ENCODE measurements at regions not wholly inside any gene's neighbourhood (a gene's known extent, or its start where the extent isn't known, plus 50 kb on each side); places are given as distances from the start of the nearest gene placed in this dataset.
"Not testable (repeated sequence)": the region's sequence is repeated elsewhere in the genome, so short reads cannot be mapped to it uniquely, and the experiment has no call there.

GRCh38 chr1:47593013-47593568 lies 155.2 kb downstream of the FOXD2 start:
- no peak for DNase-seq (ENCODE audit: low read depth in 2 of 2, low spot score in 1 of 2)

GRCh38 chr1:47593598-47594285 lies 155.9 kb downstream of the FOXD2 start:
- DNase-seq (ENCODE audit: low read depth in 2 of 2, low spot score in 1 of 2), result no peak

- DNase-seq (ENCODE audit: low read depth in 2 of 2, low spot score in 1 of 2), result no peak
Measured at GRCh38 chr1:47594627-47595026, 156.8 kb downstream of the FOXD2 start.

GRCh38 chr1:47596328-47596727 lies 158.5 kb downstream of the FOXD2 start:
- DNase-seq (ENCODE audit: low read depth in 2 of 2, low spot score in 1 of 2), result no peak

GRCh38 chr1:47598357-47598756 lies 160.5 kb downstream of the FOXD2 start:
- DNase-seq (ENCODE audit: low read depth in 2 of 2, low spot score in 1 of 2), result no peak

GRCh38 chr1:47599777-47600176 lies 161.9 kb downstream of the FOXD2 start:
- DNase-seq (ENCODE audit: low read depth in 2 of 2, low spot score in 1 of 2), result no peak

- not testable (repeated sequence) for DNase-seq (ENCODE audit: low read depth in 2 of 2, low spot score in 1 of 2)
Measured at GRCh38 chr1:47602491-47602890, 164.6 kb downstream of the FOXD2 start.

GRCh38 chr1:47604869-47605268 lies 167.0 kb downstream of the FOXD2 start:
- DNase-seq (ENCODE audit: low read depth in 2 of 2, low spot score in 1 of 2), result not testable (repeated sequence)

GRCh38 chr1:47608296-47608875 lies 170.5 kb downstream of the FOXD2 start:
- no peak for DNase-seq (ENCODE audit: low read depth in 2 of 2, low spot score in 1 of 2)

GRCh38 chr1:47611992-47612391 lies 174.1 kb downstream of the FOXD2 start:
- DNase-seq (ENCODE audit: low read depth in 2 of 2, low spot score in 1 of 2), result no peak

- no peak for DNase-seq (ENCODE audit: low read depth in 2 of 2, low spot score in 1 of 2)
Measured at GRCh38 chr1:47612819-47613218, 175.0 kb downstream of the FOXD2 start.

- no peak for DNase-seq (ENCODE audit: low read depth in 2 of 2, low spot score in 1 of 2)
Measured at GRCh38 chr1:47616036-47616435, 178.2 kb downstream of the FOXD2 start.

- DNase-seq (ENCODE audit: low read depth in 2 of 2, low spot score in 1 of 2), result no peak
Measured at GRCh38 chr1:47616906-47617305, 179.1 kb downstream of the FOXD2 start.

GRCh38 chr1:47617381-47618221 lies 179.8 kb downstream of the FOXD2 start:
- DNase-seq (ENCODE audit: low read depth in 2 of 2, low spot score in 1 of 2), result no peak

GRCh38 chr1:47618222-47618720 lies 180.4 kb downstream of the FOXD2 start:
- no peak for DNase-seq (ENCODE audit: low read depth in 2 of 2, low spot score in 1 of 2)

- no peak for DNase-seq (ENCODE audit: low read depth in 2 of 2, low spot score in 1 of 2)
Measured at GRCh38 chr1:47618830-47619229, 181.0 kb downstream of the FOXD2 start.

- no peak for DNase-seq (ENCODE audit: low read depth in 2 of 2, low spot score in 1 of 2)
Measured at GRCh38 chr1:47621483-47621882, 183.6 kb downstream of the FOXD2 start.

- no peak for DNase-seq (ENCODE audit: low read depth in 2 of 2, low spot score in 1 of 2)
Measured at GRCh38 chr1:47621977-47622376, 184.1 kb downstream of the FOXD2 start.

GRCh38 chr1:47622776-47623556 lies 185.1 kb downstream of the FOXD2 start:
- DNase-seq (ENCODE audit: low read depth in 2 of 2, low spot score in 1 of 2), result no peak

GRCh38 chr1:47623557-47623940 lies 185.7 kb downstream of the FOXD2 start:
- DNase-seq (ENCODE audit: low read depth in 2 of 2, low spot score in 1 of 2), result no peak

GRCh38 chr1:47624531-47624930 lies 186.7 kb downstream of the FOXD2 start:
- no peak for DNase-seq (ENCODE audit: low read depth in 2 of 2, low spot score in 1 of 2)

Data from stimulated activated CD8-positive, alpha-beta memory T cell treated with anti-CD3 and anti-CD28 coated beads, Interleukin-4, amount 100 ng/mL, for 1 hour (primary cell).